ENCODE measurements at regions not wholly inside any gene's neighbourhood (a gene's known extent, or its start where the extent isn't known, plus 50 kb on each side); places are given as distances from the start of the nearest gene placed in this dataset.
"Not testable (repeated sequence)": the region's sequence is repeated elsewhere in the genome, so short reads cannot be mapped to it uniquely, and the experiment has no call there.

DNA sequence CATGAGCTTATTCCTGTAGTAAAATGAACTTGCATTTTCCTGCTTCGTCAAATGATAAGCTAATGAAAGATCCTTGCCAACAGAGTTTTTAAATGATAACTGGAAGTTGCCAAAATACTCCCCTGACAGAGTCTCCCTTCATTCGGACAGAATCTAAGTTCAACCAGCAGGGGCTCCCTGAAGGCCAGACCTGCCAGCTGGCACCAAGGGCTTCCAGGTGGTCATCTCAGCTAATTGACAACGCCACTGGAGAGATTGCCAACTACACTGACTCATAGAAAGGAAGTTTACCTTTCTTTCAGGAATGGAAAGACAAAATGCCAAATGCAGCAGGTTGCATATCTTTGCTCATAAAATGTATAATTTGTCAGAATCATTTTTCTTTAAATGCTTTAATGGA is 462.8 kb downstream of the GXYLT1 start:
- no peak for DNase-seq (ENCODE audit: low read depth, low spot score)

- no peak for DNase-seq (ENCODE audit: low read depth, low spot score)
Measured at GRCh38 chr12:41680155-41680554, 464.5 kb downstream of the GXYLT1 start.

DNA sequence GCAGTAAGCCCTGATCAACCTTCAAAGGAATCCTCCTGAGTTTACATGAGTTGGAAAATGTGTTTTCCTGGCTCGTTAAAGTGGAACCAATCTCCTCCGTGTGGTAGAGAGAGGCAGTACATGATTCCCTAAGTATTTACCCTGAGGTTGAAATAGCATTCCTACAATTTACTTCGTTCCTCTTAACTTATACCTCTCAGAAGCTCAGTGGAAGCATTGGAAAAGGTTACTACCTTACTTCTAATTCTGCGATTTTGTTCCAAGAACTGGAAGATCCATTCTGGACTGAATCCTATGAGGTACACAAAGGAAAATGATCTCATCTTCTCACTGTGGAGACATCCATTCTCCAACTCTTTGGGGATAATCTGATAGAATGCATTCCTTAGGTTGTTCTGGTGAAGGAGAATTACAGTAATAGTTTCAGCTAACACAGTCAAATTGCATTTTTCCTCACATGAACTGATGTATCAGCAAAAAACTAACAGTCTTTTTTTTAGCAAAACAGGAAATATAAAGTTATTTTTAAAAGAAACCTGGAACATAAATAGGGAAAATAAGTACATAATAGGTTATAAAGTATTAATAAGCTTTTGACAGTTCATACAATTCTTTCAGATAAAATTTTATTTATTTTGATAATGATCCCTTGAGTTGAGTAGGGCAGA is 475.6 kb downstream of the PDZRN4 start:
- no peak for DNase-seq (ENCODE audit: low read depth, low spot score)

GRCh38 chr12:41661141-41661765 is 473.1 kb downstream of the PDZRN4 start:
- no peak for DNase-seq (ENCODE audit: low read depth, low spot score)

DNA sequence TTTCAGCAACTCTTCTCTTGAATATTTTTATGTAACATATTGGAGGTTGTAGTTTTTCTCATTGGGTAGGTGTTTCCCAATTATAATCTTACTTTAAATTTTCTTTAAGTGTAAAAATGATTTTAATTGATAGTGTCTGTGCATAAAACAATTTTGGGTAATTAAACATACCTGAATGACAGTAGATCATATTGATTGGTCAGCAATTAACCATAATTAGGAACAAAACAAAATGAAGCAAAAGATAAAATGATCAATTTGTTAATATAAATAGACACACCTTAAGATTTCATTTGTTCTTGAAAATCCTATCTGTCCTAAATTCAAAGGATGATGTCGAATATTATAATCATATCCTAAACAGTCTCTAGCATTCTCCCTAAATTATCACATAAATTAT is 468.3 kb downstream of the PDZRN4 start:
- no peak for DNase-seq (ENCODE audit: low read depth, low spot score)

DNA sequence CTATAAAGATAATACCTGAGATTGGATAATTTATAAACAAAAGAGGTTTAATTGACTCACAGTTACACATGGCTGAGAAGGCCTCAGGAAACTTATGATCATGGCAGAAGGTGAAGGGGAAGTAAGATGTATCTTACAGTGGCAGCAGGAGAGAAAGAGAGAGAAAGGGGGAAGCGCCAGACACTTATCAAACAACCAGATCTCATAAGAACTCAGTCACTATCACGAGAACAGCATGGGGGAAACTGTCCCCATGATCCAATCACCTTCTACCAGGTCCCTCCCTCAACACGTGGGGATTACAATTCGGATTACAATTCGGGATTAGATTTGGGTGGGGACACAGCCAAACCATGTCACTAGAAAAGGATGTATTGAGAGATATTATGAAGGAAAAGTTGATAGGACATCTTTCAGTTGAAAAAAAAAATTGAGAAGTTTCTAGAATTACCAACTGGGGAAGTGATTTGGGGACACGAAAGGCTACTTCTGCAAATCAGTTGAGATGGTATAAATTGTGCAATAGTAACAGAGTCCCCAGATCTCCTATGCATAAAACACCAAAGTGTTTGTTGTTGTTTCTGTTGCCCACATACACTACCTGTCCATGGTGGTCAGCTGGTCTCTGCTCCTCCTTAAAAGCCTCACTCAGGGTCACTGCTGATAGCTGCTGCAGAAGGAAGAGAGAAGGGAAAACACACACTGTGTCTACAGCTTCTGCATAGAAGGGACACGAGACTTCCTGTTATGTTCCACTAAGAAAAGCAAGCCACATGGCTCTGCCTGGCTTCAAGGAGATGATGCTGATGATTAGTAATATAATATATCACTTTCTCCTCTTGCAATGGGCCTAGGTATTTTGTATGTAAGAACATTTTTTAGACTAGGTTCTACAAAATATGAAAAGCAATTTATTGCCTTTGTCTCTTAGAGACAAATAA is 465.5 kb downstream of the PDZRN4 start:
- no peak for DNase-seq (ENCODE audit: low read depth, low spot score)

- no peak for DNase-seq (ENCODE audit: low read depth, low spot score)
Measured at GRCh38 chr12:41652981-41653380, 464.9 kb downstream of the PDZRN4 start.

DNA sequence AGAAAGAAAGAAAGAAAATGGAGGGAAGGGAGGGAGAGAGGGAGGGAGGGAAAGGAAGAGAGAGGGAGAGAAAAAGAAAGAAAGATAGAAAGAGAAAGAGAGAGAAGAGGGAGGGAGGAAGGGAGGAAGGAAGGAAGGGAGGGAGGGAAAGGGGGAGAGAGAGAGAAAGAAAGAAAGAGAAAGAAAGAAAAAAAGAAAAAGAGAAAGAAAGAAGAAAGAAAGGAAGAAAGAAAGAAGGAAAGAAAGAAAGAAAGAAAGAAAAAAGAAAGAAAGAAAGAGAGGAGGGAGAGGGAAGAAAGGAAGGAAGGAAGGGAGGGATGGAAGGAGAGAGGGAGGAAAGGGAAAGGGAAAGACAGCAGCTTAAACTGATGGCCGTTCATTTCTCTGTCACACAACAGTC is 457.5 kb downstream of the PDZRN4 start:
- no peak for DNase-seq (ENCODE audit: low read depth, low spot score)

- not testable (repeated sequence) for DNase-seq (ENCODE audit: low read depth, low spot score)
Measured at GRCh38 chr12:41642808-41643207, 454.7 kb downstream of the PDZRN4 start.

- no peak for DNase-seq (ENCODE audit: low read depth, low spot score)
Measured at GRCh38 chr12:41636653-41637052, 448.5 kb downstream of the PDZRN4 start.

DNA sequence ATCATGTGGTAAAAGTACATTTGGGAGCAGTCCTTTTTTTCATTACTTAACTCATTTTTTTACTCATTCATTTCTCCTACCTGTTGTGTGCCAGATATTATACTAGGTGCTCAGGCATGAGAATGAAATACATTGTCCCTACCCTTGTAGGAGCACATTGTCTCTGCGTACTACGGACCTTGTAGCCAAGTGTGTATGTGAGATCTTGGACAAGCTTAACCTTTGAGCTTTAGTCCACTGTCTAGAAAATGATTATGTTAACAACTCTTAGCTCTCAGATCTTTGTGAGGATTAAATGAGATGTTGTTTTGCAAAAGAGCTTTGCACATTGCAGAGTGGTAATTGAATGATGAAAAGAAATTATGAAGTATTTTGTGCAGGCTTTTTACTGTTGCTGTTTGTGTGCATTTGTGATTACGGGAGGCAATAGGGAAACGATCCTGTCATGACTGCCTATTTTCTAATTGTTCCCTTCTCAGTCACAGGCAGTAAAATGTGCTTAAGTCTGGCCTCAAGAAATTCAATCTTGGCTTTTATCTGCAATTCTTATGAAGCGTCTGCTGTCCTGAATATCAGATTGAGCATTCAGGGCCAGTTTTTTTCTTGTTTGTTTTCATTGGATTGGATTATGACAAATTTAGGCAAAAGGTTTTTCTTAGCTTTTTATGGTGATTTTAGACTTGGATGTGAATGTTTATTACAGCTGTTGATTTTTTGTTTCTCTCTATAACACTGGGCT is 447.7 kb downstream of the PDZRN4 start:
- no peak for DNase-seq (ENCODE audit: low read depth, low spot score)

DNA sequence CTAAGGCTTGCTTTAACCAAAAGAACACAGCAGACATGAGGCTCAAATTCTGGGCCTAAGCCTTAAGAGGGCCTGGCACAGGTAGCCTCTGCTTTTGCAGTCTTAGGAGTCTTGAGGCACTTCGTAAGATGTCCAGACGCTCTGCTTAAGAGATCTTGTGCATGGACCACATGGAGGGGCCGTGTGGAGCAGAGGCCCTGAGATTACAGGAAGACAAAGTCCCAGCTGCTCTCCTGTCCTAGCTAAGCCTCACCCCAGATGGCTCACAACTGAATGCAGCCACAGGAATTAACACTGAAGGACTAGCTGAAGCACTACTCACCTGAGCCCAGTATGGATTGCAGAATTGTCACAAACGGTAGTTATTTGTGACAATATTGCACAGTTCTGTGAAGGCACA is 446.0 kb downstream of the PDZRN4 start:
- no peak for DNase-seq (ENCODE audit: low read depth, low spot score)

GRCh38 chr12:41629611-41630010 is 441.5 kb downstream of the PDZRN4 start:
- DNase-seq (ENCODE audit: low read depth, low spot score), result no peak

DNA sequence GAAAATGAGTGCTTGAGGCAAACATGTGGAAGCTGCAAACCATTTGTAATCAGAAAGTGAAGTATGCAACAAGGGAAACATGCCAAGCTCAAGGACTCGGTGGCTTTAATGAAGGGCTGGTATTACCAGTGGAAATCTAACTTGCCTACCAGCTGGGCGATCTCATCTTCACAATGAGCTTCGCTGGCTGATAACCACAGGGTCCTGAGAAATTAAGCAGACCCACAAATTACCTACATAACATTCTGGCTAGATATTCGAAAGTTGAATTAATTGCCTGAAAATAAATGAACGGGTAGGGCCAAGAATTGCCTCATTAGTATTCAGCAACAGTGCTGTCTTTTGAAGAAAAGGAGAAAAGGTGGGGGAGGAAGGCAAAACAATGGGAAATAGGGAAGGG is 439.4 kb downstream of the PDZRN4 start:
- no peak for DNase-seq (ENCODE audit: low read depth, low spot score)

DNA sequence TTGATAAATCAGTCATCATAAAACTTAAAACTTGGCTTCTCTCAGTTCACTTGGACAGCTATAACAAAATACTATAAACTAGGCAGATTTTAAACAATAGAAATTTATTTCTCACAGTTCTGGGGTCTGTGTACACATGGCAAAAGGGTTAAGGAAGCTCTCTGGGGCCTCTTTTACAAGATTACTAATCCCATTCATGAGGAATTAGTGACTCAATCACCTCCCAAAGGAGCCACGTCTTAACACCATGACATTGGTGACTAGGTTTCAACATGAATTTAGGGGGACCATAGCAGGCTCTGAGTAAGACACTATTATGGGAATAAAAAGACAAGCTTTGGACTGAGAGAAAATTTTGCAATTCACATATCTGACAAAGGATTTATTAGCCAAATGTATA is 436.5 kb downstream of the PDZRN4 start:
- DNase-seq (ENCODE audit: low read depth, low spot score), result no peak

Data from activated CD4-positive, CD25-positive, alpha-beta regulatory T cell treated with anti-CD3 and anti-CD28 coated beads, Interleukin-2, amount 50 U/mL, for 16 hours (primary cell).